GM18907 (cell line): ENCODE measurements at regions not wholly inside any gene's neighbourhood (a gene's known extent, or its start where the extent isn't known, plus 50 kb on each side); places are given as distances from the start of the nearest gene placed in this dataset.

Experiments used
- ATAC-seq: cut with Tn5 transposase; IDR thresholded peaks from one replicate; pipeline ENCODE4 v1.9.1; 2021; ENCODE audit warnings: mild to moderate bottlenecking, moderate library complexity; ENCODE audit not compliant: unreplicated experiment

GRCh38 chr6:7960848-7961247 lies 50.3 kb upstream of the TXNDC5 start:
- peak; percentile 56 for ATAC-seq
